HG03565 (cell line): ENCODE measurements at regions not wholly inside any gene's neighbourhood (a gene's known extent, or its start where the extent isn't known, plus 50 kb on each side); places are given as distances from the start of the nearest gene placed in this dataset.
"Not testable (repeated sequence)": the region's sequence is repeated elsewhere in the genome, so short reads cannot be mapped to it uniquely, and the experiment has no call there.

ENCODE experiments used
- ATAC-seq: cut with Tn5 transposase; IDR thresholded peaks from one replicate; pipeline ENCODE4 v1.9.1; 2021; ENCODE audit warnings: mild to moderate bottlenecking, moderate library complexity; ENCODE audit not compliant: unreplicated experiment

GRCh38 chr11:13216711-13217075 is 60.9 kb upstream of the BMAL1 start:
- ATAC-seq, result no peak

GRCh38 chr11:13218685-13219084 is 58.9 kb upstream of the BMAL1 start:
- ATAC-seq, result not testable (repeated sequence)

- no peak for ATAC-seq
These were observed 57.4 kb upstream of the BMAL1 start for GRCh38 chr11:13220148-13220547.

GRCh38 chr11:13221722-13222121 is 55.9 kb upstream of the BMAL1 start:
- no peak for ATAC-seq

- ATAC-seq, result no peak
These were observed 55.3 kb upstream of the BMAL1 start for GRCh38 chr11:13222285-13222684.

- no peak for ATAC-seq
These were observed 54.5 kb upstream of the BMAL1 start for GRCh38 chr11:13223112-13223511.

- no peak for ATAC-seq
These were observed 53.3 kb upstream of the BMAL1 start for GRCh38 chr11:13224324-13224723.

GRCh38 chr11:13225038-13226001 is 52.3 kb upstream of the BMAL1 start:
- no peak for ATAC-seq

GRCh38 chr11:13227676-13228255 is 49.8 kb upstream of the BMAL1 start:
- no peak for ATAC-seq
